ENCODE measurements at regions not wholly inside any gene's neighbourhood (a gene's known extent, or its start where the extent isn't known, plus 50 kb on each side); places are given as distances from the start of the nearest gene placed in this dataset.

DNA sequence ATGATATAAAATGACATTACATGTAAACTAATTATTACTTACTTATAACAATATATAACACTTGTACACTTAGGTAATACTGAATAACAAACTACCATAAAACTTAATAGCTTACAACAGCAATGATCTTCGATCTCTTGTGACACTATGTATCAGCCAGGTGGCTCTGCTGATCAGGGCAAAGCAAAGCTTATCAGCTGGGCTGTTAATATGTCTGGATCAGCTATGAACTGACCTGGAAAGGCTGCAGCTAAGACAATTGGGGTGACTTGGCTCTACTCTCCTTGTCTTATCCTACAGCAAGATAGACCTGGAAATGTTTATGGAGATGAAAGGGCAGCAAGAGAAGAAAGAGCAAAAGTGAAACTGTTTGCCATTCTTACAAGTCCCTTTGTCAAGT lies 511.3 kb downstream of the TLR4 start:
- DNase-seq = no peak

DNA sequence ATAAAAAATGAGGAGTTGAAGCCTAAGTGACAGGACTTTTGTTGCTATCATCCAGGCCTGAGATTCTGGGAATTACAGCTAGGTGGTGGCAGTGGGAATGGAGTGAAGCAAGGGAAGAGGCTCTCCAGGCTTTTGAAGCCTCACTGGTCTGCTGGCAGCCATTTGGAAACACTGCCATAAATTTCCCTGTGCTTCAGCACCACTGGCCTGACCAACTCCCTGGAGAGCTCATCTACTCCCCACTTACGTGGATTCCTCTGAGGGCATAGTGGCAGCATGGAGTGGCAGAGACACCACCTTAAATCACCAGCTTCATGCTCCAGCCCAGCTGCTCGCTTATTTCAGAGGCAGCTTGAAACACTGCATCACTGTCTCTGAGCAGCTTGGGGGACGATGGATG lies 518.2 kb downstream of the TLR4 start:
- no peak for DNase-seq

DNA sequence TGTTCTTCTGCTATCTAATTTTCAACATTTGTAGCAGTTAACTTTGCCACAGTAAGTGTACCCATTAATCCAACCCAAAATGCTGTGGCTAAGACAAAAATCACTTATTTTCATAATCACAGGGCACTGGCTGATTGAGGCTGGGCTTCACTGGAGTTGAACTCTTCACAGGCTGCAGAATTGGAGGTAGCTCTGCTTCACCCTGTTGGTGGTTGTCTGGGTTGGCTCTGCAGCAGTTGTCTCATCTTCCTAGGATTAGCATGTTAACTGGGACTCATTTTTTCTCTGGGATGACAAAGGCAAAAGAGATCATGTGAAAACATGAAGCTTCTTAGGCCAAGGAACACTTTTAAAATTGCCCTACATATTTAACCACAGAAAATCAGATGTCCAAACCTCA lies 518.9 kb downstream of the TLR4 start:
- DNase-seq = no peak

DNA sequence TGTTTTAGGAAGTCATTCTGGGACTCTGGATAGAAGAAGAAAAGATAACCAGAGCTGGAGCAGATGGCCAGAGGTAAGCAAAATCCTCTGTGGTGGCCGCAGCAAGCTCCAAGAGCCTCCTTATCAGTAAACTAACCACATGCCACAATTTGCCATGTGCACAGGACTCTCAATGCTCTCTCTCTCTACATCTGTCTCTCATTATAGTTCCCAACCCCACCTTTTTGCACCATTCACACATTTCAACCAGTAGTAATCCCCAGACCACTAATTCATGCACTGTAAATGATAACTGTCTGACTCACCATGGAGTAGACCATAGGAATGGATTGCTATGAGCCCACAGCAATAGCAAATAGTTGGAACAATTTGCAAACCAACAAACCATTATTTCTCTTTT lies 526.1 kb downstream of the TLR4 start:
- DNase-seq = no peak

DNA sequence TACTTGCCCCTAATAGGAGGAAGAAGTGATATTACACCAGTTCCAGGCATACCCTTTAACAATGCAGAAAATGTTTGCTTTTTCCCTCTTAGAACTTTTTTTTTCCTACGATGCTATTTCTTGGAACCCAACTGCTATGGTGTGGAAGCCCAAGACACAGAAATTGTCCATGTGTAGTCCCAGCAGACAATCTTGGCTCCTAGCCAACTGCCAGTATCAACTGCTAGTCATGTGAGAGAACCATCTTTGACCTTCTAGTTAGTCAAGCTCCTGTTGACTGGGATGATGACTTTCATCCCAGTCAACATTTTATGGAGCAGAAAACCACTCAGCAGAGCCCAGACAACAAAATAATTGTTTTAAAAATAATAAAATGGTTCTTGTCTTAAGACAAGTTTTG lies 532.4 kb downstream of the TLR4 start:
- DNase-seq = no peak

DNA sequence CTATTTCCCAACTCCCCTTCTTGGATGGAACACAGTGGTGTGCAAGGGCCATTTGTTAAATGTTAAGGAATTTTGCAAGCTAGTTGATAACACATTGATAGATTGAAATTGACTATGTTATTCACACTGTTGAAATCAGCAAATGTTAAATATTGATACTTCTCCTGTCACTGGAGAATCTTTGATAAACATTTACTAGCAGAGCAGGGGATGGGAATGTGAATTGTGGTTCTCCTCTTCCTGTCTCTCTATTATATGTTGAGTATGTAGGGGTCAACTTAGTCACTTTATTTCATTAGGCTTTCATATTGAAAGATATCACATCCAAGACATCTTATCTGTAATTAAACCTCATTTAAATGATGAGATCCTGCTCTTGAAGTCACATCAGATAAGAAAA lies 533.9 kb downstream of the TLR4 start:
- no peak for DNase-seq

DNA sequence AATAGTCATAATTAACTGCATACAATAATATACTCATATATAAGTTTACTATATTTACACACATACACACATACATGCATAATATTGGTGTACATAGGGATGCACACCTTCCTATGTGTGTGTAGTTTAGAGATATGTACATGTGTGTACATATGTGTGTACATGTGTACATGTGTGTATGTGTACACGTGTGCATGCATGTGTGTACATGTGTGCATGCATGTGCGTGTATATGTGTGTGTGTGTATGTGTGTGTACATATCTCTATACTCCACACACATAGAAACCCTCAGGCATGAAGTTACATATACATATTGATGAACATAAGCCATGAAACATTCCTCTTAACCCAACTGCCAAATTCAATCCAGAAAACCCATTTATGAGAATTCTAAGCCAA lies 547.8 kb downstream of the TLR4 start:
- no peak for DNase-seq

DNA sequence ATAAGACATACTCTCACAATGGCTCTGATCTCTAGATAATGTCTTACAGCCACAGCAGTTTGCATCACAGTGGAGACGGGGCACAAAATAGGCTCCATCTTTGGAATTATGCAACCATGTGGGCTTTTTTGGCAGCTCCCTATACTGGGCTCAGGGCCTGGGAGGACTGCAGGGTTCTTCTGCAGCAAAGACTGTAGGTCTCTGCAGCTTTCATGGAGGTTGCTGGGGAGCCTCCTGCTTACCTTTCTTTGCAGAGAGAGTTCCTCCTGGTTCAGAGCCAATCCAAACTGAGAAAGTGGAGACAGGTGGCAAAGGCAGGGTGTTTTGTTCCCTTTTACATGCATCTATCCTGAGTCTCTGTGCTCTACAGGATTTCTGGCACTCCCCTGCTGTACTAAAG lies 558.0 kb downstream of the TLR4 start:
- no peak for DNase-seq

DNA sequence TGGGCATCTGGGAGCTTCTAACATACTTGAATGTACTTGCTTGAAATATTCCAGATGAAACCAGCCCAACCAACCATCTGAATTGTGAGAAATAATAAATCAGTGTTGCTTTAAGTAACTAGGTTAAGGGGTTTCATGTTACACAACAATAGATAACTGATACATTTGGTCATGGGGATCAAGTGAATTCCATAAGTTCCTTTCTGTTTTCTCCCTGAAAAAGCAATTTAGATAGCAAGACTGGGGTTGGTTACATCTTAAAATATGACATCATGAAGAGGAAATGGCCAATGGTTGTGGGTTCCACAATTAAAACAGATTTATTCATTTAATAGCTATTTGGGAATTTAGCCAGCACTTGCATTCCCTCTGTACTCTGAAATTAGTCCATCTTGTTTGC lies 559.7 kb downstream of the TLR4 start:
- no peak for DNase-seq

DNA sequence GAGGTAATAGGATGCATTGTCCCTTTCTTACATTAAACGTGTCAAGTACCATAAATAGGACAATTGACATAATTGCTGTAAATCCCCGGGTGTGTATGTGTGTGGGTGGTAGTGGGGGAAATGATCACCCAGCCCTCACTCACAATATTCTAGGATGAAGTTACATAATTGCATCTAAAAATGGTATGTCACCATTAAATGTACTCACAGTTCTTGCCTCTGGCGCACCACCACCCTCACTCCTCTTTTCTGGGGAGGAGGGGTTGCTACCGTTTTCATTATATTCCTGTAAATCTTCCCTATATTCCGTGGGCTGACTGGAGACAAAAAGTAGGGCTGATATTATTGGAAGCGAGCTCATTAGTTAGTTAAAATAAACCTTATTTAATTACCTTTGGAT lies 563.8 kb downstream of the TLR4 start:
- DNase-seq = peak; percentile 32

DNA sequence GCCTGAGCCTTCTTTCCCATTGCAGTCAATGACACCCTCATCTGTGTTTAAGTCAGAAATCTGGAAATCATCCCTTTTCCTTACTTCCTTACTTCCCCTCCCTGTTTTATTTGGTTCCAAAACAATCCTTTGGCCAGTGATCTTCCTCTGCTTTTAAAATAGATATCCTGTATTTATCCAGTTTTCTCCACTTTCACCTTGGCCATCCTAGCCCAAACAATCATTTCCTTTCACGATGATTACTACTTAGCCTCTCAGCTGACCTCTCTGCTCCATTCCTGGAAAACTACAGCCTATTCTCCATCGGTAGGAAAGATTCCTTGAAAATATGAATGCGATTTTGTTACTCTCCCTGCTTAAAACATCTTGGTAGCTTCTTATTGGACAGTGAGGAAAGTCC lies 565.4 kb downstream of the TLR4 start:
- DNase-seq = no peak

DNA sequence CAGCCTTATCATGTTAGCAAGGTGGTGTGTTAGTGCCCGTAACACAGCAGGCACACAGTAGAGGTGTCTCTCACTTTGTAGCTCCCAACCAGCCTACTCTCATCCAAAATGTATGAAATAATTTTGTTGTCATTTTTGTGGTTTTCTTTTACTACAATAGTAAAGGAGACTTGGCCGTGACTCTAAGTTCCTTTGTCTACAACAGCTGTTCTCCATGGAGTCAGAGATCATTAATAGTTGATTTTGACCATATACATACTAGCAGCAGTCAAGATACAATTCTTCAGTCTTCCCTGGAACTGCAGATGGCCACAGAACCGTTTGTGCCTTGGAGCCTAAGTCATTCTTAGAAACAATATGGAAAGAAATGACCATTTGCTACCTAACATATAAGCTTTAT lies 567.1 kb downstream of the TLR4 start:
- no peak for DNase-seq

DNA sequence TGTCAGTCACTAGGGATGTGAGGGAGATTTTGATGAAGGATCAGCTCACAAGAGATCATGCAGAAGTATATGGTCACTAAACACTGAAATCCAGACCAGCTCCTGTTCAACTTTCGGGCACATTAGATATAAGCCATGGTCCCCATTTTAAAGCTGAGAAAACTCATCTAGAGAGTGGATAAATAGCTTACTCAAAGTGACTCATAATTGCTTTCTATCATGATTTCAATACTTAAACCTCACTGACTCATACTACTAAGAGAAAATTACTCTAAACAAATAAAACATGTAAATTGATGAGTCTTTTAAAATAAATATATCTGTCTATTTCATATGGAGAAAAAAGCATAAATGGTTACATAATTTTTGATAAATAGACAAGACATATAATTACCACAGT lies 567.7 kb downstream of the TLR4 start:
- no peak for DNase-seq

DNA sequence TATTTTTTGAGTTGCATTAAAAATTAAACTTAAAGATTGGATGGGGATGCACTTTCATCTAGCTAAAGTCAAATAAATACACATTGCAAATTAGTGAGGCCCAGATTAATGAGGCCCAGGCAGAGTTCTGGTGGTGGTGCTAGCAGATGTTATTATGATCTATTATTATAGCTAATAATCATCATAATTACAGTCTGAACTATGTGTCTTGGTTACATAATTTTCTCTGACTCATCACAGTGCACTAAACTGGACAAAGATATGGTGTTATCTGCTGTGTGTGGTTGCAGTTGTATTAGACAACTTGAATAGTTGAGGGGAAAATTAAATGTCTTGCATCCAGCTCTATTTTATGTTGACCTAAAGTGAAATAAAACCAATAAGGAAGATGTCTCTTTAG lies 568.8 kb downstream of the TLR4 start:
- DNase-seq = peak; percentile 4

DNA sequence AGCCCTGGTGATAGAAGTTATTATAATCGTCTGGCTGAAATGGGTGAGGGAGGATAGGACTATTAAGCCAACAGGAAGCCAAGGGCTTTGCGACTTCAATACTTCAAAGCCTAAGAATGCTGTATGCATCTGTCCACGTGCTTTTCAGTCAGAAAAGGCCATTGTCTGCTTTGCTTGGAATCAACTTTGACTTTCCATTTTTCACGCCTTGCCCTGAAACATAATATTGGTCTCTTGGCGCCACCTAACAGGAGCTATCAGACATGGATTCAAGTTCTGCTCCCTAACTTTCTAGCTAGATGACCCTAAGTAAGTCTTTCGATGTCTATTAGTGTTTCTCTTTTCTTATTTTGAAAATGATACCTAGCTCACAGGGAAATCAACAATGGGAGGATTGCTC lies 572.6 kb downstream of the TLR4 start:
- no peak for DNase-seq

DNA sequence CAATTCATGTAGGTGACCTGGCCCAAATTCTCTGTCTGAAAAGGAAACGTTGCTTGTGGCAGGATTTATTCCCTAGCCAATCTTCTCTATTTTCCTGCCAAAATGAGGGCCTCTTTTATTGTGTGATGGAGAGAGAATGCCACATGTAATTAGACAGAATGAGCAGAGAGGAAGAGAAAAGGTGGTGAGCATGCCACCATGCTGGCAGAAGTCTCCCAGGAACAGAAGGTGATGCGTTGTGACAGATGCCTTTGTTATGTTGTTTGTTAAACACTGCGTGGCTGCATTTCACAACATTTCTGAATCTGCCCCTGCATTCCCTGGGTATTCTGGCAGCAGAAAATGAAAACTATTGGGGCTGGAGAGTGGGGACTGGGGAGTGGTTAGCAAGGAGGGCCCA lies 577.6 kb downstream of the TLR4 start:
- no peak for DNase-seq

DNA sequence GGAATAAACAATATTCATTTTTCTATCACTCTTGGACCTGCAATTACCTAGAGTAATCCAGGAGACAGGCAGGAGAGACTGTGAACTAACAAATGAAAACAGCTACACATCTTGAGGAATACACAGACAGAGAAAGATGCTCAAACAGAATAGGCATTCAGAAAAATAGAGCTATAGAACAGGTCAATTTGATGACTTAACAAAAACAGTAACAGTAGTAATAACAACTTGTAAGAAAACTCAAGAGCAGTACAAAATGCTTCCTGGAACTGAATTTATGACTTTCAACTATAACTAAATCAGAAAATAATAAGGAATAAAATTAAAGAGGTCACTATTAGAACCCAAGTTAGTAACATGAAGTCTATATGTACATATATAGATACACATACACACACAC lies 579.3 kb downstream of the TLR4 start:
- no peak for DNase-seq

DNA sequence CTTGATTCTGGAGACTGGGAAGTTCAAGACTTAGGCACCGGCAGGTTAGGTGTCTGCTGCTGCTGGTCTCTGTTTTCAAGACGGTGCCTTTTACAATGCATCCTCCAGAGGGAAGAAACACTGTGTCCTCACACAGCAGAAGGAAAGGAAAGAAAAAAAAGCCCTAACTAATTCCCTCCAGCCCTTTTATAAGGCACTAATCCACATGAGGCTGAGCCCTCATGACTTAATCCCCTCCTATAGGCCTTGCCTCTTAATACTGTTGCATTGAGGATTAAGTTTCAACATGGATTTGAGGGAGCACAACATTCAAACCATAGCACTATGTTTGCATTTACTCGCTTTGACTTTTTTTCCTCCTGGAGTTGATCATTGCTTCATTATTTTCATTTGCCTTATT lies 585.9 kb downstream of the TLR4 start:
- no peak for DNase-seq

DNA sequence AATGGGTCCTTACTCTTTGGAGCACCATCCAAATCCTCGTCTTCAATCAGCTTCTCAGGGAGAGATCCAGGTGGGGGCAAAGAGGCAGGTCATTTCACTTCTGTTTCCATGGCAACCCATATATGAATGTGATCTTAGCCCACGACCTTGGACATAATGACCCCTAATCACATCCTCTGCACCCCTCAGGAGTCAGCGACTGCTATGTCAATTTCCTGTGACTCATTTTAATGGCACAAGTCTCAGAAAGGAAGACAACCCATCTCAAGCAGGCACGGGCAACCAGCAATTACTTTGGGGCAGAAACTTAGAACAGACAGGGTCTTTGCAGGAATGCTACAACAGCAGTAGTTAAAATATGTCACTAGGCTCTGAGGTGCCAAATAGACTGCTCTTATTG lies 591.2 kb downstream of the TLR4 start:
- no peak for DNase-seq

DNA sequence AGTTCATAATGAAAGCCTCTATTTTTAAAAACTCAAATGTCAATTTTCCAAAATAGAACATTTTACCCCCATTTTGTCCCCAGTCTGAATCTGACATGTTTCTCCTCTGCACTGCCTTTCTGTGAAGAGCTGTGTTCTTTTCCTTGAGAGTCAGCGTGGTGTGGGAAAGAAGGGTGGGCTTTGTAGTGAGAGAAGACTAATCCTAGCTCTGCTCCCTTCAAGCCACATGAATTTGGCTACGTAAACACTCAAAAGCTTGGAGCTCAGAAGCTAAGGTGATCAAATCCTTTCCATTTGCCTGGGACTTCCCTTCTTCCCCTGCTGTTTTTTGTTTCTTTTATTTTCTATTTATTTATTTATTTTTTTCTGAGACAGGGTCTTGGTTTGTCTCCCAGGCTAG lies 598.5 kb downstream of the TLR4 start:
- no peak for DNase-seq

DNA sequence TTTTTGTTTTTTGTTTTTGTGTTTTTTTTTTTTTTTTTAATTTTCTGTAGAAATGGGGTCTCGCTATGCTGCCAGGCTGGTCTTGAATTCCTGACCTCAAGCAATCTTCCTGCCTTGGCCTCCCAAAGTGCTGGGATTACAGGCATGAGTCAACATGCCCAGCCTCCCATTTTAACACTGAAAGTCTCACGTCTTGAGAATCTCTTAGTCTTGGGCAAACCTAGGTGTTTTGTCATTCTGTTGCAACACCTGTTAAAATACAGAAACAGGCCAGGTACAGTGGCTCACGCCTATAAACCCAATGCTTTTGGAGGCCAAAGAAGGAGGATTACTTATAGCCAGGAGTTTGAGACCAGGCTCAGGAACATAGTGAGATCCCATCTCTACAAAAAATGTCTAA lies 599.0 kb downstream of the TLR4 start:
- no peak for DNase-seq

DNA sequence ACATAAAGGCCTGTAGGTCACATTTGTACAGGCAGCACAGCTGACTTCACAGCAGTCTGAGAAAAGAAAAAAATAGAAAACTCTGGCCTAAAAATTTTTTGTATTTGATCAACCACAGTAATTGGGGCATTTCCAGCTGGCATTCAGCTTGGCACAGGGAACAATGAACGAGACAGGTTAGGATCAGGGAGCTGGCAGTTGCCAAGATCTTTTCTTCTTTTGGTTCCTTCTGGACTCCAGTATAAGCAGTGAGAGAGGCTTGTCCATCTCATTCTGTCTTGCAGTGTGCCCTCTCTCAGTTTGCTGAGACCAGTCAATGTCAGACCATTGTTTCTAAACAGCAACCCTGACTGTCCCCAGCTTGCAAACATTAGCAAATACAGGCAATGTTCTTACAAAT lies 601.1 kb downstream of the TLR4 start:
- no peak for DNase-seq

DNA sequence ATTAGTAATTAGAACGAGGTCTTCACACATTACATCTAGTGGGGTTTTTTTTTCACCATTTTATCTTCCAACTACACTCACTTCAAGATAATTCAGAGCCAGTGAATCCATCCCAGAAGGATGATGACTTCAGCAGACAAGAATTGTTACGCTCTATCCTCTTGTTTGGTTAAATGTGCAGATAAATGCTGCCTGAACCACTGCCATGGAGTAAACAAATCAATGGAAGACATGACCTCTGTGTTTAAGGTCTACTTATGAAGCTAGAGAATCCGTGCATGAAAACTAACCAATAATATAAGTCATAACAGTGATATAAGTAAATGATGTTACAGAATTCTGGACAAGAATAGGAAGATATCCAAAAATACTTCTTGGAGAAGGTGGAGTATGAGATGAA lies 602.6 kb downstream of the TLR4 start:
- DNase-seq = no peak

DNA sequence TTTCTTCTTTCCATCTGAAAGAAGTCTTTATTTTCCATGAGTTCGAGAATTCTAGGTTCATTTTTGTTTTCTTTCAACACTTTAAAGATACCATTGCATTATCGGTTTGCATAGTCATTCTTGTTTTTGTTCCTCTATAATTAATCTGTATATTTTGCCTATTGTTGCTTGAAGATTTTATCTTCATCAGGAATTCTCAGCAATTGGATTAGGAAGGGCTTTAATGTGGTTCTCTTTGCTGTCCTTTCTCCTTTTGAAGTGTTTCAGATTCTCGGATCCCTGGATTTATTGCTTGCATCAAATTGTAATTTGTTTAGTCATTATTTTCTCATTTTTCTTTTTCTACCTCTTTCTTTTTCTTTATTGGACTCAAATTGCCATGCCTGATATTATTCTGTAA lies 609.8 kb downstream of the TLR4 start:
- DNase-seq = no peak

DNA sequence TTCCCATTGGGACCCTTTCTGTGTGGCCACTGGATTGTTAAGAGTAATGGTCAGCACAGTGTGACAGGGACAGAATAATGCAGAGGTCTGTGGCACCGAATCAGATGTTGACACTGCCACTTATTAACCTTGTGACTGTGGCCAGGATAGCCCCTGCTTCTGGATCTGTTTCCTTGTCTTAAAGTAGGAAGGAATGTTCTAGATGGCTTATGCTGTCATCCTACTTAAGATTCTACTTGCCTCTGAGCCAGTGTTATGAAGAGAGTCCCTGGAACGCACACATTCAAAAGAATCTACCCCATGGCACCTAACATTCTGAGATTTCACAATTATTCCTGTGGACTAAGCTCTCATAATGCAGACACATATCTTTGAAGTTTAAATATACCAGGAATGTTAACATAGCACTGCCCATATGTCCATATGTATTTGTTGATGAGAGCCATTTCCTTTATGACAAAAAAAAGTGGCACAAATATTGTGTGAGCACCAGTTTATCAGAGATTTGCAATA lies 612.7 kb downstream of the TLR4 start:
- DNase-seq = no peak

DNA sequence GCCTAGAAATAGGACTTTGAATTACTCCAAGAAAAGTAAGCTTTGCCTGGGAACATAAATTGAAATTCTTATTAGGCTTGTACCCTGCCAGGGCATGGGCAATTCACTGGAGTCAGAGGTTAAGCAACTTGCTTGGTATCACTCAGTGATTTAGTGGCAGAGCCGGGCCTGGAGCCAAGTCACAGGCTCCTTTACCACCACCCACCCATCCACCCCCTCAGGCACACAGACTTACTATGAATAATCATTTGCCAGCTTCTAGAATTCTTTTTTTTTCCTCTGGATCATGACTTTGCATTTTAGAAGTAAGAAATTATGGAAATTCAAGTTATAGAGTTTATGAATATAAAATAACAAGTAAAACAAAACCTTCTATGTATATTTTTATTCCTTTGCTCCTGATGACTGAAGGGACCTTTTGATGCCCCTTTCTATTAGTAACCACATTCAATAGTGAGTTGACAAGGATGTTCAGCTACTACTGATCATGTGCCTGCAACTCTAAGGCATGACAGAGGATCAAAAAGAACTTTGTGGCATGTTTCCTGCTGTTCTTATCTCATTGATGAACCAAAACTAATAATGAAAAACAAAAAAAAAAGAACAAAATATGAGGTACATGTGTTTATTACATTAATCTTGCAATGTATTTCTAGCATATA lies 614.7 kb downstream of the TLR4 start:
- no peak for DNase-seq
